H4 (cell line): ENCODE measurements at regions not wholly inside any gene's neighbourhood (a gene's known extent, or its start where the extent isn't known, plus 50 kb on each side); places are given as distances from the start of the nearest gene placed in this dataset.

Source experiments
- DNase-seq: peaks from one replicate; pipeline ENCODE4 v3.0.0-alpha.2; 2015; ENCODE audit warnings: low spot score

DNA sequence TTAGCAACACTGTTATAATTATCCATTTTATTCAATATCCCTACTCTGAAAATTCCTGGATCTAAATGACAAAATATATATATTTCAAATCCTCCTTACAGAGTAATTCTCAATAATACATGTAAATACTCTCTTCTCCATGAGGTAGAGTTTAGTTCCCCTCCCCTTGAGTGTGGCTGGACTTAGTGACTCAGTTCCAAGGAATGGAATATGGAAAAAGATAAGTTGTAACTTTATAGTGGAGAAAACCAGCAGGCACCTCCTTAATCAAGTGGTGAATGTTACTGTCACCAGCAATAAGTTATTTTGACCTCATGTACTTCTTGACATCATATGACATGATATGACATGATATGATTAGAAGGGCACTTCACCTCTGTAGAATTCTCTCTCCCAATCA is 302.0 kb downstream of the RAB28 start:
- DNase-seq, result no peak

DNA sequence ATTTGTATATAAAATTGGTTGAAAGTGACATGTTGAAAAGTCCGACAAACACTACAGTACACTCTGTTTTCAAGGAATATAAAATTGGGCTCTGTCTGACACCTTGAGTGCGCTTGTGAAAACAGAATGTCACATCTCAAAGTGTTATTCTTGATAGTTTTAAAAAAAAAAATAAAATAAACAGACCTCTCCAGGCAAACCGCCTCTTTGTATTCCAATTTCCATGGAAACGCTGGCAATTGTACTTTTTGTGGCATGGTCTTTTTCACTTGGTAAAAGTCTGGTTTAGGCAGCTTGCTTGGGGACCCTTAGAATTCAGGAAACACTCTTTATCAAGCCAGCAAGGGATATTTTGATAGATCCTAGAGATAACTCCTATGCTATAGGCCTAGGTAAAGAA is 302.5 kb downstream of the RAB28 start:
- no peak for DNase-seq

DNA sequence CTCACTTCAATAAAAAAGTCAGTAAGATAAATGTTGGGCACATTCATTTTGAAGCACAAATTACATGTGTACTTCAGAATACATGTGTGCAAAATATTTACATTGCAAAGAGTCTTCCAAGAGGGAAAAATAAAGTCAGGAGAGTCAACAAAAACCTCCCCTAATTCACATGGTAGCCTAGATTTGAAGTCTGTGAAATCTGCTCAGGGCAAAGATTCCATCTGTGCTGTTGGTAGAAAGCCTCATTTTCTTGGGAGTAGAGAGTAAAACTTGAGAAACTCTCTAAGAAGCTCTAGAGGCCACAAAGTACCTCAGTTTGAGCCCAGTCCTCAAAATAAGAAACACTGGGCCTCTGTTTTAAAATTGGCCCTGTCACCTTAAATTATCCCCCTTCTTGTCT is 303.4 kb downstream of the RAB28 start:
- DNase-seq, result no peak

DNA sequence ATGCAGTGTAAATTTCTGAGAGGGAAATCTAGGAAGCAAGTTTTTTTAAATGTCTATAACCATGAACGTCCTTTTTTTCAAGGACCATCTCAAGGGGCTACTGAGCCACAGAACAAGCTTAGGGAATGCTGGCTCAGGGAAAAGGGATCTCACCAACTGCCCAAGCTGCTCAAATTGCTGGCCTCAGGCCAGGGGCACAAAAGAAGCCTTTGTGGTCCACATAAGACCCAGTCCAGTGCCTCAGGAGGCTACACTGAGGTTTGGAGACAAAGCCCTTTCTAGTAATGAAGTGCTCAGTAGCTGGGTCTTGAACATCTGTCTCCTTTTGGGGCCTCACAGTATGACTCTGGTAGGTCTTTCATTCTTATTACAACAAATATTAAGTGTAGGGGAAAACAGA is 305.5 kb downstream of the RAB28 start:
- no peak for DNase-seq

DNA sequence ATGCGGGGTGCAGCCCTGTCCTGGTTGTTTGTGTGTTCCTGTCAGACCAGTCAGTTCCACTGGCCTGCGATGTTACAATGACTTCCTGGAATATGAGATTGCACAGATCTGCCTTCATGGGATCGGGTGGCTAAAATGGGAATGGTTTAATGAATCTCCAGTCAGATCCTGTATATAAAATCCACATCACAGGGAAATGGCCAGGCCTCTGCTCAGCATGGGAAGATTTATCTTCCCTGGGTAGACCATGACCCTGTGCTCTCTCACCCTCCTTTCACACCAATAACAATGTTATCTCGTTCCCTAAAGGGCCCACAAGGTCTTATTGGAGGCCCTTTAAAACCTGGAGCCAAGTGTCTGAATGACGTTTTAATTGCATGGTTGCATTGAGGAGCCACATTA is 307.4 kb downstream of the RAB28 start:
- no peak for DNase-seq

DNA sequence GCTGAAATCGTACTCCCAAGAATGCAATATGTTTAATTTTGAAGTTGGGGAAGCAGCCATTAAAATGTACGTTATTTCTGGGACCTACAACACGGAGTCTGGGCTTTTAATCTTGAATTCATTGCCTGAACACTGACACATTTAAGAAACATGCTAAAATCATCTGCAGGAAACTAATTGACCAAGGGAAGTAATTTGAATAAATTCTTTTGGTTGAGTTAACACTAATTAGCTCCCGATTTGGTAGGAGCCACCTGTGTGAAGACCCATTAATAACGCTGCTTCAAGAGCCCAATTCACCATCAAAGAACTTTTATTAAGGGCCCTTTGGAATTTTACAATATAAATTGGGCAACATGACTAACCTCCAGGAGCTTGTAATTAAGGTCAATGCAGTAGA is 309.2 kb downstream of the RAB28 start:
- no peak for DNase-seq

DNA sequence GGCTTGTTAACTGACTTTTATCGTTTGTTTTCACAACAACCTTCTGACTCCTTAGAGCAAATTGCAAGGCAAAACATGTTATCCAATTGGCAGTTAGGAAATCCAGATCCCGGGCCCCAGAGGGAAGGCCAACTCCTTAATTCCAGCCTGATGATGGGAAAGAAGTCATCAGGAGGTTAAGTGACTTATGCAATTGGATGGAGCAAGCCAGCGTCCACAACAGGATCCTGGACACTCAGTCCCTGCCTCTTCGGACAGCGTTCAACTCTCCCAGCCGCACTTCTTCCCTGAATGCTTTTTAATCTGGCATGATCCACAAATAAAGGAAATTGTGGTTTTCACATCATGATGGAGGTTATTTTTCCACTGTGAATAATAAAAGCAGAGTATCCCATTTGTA is 310.1 kb downstream of the RAB28 start:
- DNase-seq, result no peak

DNA sequence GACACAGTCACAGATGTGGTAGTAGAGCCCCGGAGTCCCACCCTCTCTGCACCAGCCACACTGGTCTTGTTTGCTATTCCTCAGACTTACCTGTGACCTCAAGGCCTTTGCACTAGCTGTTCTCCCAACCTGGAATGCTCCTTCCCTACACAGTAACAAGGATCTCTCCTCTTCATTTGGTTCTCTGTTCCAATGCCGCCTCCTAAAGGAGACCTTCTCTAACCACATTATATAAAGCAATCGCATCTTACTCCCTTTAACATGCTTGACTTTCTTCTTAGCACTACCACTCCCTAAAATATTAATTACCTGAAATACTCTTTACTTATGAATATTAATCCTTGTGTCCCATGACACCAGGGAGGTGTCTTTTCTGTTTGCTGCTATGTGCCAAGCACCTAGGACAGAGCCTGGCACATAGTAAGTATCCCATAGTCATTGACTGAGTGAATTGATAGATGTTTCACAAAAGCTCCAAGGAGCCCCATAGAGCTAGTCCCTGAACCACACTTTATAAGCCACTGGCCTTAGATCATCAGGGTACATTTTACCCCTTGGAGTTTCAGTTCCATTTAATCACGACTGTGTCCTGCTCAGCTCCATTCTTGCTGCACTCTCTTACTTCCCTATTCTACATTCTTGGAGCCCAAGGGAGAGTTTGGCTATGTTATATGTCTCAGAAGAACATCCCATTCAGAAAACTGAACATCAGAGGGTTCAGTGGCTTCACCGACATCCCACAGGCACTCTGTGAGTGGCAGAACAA is 312.7 kb downstream of the RAB28 start:
- no peak for DNase-seq

DNA sequence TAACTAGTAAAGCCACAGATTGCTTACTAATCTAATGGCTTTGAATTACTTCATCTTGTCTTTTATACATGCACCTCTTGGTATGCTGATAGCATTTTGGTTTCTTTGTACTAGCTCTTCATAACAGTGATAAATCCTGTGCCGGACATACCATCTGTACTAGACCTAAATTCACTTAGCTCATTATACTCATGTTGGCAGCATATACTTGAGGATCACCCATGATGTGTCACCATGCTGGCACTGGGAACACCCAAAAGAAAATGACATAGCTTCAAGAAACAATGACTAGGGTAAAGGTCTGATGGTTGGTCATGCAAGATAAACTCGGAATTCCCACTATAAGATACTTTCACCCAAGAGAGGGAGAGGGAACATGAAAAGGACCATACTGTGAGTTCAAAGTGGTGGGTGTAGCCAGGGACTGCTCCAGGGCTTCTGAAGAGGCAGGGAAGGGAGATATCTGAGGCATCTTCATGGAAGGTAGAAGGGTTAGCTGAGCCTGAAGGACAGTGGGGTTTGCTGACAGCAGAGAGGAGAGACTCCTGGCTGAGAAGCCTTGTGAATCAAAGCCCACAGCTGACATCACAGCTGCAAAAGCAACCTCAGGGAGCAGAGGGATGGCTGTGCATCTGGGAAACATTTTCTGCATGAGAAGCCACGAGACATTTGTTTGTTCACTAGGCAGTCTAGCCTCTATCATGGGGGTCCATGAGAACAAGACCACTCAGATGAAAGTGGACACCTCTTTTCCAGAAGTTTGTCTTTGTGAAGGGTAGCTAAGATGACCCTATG is 314.2 kb downstream of the RAB28 start:
- no peak for DNase-seq

DNA sequence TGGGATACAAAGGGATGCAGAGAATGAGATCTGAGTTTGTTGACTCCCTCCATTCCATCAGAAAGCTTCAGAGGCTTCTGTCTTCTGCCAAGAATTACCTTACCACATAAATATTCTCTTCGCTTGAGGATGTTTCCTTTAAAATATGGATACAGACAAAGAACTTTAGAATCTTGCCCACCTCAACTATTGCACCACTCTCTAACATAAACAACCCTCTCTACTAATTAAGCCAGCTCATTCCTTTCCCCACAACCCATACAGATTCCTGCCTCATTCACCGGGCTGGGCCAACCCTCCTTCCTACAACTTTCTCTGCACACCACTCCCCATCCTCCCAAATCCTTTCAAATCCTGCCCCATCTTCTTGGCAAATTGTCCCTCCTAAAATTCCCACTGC is 315.8 kb downstream of the RAB28 start:
- DNase-seq, result peak; percentile 14

DNA sequence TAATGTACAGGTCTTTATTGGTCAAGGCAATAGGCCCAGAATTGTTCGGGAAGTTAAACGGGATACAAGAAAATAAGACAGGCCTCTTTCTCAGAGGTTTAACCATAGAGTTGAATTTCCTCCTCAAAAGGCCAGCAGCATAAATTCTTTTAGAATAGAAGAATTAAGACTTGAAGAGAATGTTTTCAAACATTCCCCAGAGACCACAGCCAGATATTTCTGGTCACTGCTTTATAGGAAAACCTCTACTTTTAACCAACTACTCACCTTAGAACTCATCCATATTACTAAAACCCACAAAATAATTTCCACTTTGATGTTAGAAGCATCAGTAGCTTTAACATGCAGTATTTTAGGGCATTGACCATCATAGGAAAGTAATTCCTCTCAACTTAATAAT is 317.9 kb downstream of the RAB28 start:
- no peak for DNase-seq

DNA sequence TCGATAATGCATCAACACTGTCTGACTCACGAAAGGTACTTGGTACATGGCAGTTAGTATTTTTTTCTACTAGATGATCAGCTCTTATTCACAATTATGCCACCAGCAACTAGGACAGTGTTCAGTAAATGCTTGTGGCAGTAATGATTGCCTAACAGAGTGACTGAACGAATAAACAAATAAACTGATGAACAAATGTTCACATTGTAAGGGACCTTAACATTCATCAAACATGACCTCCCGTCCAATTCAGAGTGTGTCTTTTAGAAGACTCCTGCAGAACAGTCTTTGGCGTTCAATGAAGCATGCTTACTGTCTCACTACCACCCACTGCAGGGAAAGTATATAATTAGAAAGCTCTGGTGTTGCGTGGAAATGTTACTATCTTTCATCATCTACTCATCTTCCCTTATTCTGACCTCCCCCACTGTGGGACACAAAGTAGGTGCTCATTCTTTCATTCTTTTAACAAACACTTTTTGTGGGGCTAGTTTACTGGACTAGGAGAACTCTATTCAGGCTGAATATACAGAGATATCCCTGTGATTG is 319.3 kb downstream of the RAB28 start:
- DNase-seq, result no peak

DNA sequence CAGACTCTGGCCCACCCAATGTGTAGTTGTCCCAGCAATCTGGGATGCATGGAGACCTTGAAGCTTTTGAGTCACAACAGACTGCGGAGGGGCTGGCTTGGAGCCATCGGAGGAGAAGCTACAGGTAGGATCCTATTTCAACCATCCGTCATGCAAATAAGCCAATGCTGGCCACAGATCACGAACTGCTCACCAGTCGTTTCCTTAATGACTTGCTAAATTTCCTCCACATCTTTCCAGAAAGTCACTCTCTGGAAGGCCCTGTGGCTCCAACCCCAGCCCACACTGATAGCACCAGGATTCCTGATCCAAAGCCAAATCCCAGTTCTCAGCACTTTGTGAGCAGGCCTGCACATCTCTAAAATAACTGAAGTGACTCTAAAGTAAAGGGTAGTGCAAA is 321.3 kb downstream of the RAB28 start:
- peak; percentile 14 for DNase-seq

DNA sequence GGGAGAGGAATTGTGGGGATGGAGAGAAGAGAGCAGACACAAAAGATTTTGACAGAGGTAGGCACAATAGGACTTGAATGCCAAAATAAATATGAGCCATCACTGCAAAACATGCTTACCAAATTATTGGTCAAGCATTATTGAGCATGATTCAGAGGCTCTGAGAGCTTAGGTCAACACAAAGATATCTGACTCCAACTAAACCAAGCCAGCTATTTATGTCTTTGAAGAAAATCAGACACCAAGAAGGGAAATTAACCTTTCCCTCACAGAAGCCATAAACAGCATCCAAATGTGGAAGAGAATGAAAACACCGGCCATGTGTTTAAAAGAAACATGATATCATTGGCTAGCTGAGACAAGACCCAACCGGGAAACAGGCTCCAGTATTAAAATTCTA is 323.2 kb downstream of the RAB28 start:
- DNase-seq, result no peak

DNA sequence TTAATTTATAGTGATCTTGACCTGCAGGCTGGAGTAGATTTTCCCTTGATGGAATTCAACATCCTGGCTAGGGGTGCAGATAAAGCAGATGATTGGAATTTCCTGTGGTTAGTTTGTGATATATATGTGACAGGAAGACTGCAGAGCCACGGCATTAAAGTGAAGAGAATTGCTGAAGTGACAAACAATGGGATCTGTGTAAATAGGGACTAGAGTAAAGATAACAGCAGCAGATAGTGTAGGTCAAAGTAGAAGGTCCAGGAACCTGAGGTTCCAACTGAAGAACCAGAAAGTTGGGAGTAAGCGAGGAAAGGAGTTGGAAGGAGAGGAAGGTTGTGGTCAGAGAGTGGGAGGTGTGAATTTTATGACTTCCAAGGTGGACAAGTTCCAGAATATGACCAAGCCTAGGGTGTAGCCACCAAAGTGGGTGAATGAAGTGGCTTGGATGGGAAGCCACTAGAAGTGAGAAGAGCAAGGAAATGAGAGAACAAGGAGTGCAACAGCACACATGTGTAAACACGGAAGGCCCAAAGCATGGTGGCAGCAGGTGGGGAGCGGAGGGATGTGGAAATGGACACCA is 325.0 kb downstream of the RAB28 start:
- DNase-seq, result no peak

DNA sequence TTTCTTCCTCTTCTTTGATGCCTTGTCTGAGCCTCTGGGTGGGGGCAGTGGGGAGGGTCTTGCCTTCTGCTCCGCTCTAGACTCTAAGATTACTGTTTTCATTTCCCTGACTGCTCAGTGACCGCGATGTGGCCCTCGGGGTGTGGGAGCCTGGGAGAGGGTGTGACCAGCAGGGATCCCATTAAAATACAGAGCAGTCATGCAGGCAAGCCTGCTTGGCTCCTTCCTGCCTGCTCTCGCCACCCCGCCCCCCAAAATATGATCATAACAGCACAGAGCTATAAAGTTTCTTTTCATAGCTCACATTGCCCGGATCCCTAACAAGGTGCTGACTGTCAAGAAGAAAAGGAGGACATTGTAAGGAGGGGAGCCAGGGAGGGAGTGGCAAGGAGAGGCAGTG is 332.9 kb downstream of the RAB28 start:
- DNase-seq, result no peak

DNA sequence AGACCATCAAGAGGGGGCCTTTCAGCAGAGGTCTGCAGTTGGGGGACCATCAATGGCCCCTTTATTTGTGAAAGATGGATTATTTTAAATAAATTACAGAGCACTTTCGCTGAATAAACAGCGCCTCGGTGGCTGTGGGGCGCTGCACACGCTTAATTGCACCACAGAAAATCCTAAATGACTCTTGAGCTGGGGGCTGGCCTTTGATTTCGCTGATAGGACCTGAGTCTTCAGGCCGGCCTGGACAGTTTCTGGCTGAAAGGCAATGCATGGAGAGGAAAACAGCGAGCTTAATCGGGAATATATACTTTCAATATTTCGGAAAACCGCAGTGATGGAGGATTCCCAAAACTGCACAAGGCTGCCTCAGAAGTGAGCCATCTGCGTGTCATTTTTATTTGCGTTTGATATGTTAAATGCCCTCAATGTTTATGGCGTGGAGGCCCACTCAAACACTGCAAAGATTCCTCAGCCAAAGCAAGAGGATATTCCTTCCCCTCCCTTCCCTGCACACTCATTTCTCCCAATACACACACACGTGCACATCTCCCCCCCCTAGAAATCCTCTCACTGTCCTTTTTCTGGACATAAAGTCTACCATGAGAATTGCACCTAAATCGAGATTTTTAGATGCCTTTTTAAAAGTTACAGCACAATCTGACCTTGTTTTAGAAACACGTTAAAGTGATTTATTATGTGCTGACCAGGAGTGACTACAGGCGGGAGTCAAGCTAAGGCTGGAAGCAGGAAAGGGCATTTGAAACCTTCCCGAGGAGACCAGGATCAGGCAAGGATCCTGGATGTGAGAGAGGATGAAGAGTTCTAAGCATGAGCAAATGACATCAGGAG is 340.7 kb downstream of the RAB28 start:
- DNase-seq, result no peak

DNA sequence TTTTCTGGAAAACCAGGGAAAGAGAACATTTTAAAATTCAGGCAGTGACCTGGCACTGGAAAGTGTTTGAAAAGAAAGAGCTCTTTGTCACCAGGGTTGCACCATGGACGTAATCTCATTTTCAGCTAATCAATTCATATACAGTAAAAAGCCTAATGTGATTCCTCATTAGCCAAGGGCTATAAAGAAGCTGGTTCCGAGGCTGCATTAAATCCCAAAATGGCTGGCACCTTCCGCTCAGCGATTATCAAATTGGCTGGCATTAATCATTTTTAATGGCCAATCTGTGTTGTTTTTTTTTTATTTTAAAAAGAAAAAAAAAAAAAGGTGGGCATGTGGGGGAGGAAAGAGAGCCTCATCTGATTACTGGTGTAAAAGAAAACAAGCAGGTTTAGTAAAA is 341.4 kb downstream of the RAB28 start:
- DNase-seq, result no peak

DNA sequence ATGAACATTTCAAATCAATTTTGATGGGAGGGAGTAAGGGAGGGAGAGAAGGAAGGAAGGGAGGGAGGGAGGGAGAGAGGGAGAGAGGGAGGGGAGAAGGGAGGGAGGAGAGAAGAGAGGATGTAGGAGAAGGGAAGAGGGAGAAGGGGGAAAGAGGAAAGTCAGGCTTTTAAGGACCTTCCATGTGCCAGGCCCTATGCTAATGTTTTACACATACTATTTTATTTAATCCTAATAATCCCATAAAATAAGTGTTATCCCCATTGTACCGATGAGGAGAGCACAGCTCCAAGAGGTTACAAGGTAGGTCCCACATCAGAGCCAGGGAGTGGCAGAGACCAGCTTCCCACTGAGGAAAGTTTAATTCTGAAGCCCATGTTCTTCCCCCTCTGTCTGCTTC is 341.9 kb downstream of the RAB28 start:
- no peak for DNase-seq

DNA sequence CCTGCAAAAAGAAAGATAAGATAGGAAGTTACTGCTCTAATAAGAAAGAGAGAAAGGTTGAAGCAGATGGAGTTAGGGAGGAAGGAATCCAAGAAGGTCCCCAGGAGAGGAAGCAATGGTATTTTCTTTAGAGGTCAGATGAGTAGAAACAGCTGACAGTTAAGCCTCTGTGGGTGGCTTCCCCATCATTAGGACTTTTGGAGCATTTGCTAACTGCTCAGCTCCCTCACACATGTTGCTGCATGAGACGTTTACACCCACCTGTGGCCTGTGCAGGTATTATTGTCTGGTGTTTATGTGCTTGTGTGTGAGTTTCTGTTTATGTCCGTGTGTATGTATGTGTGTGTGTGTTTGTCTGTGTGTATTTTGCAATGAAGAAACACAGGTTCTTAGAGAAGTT is 346.8 kb downstream of the RAB28 start:
- no peak for DNase-seq

DNA sequence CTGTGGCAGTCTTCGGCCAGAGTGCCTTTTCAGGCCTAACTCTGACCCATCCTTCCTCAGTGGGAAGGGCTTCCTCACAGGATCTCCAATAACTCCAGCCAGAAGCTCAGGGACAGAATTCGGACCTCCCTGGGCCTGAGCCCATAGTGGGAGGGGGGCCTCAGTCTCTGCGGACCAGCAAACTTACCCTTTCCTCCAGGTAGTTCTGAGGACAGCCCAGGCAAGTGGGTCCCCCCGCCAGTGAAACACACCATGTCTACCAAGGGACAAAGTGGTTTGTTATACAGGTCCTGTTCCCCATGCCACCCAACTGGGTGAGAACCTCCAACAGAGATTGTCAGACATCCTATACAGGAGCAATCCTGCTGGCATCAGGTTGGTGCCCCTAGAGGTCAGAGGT is 350.4 kb downstream of the RAB28 start:
- no peak for DNase-seq

DNA sequence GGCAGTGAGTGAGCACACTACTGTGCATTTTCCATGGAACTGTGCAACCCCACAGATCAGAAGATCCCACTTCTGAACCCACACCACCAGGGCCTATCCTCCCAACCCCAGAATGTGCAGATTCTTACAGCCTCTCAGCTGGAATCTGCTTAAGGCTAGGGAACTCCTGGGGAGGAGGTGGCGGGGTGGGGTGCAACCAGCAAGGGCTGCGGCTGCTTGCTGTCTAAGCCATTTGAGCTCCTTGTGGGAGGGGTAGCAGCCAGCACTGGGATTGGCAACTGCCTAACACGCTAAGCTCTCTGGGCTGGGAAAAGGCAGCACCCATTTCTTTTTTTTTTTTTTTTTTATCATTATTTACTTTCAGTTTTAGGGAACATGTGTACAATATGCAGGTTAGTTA is 353.3 kb downstream of the RAB28 start:
- DNase-seq, result no peak
